Dermis microvascular lymphatic vessel endothelial cell (primary cell): ENCODE measurements at regions not wholly inside any gene's neighbourhood (a gene's known extent, or its start where the extent isn't known, plus 50 kb on each side); places are given as distances from the start of the nearest gene placed in this dataset.
"Not testable (repeated sequence)": the region's sequence is repeated elsewhere in the genome, so short reads cannot be mapped to it uniquely, and the experiment has no call there.

Source experiments
- DNase-seq, 2 donors: peaks; one replicate each; pipeline versions ENCODE4 v3.0.0 to v3.0.0-alpha.2; 2010; ENCODE audit warnings: low read depth in 2 of 2

DNA sequence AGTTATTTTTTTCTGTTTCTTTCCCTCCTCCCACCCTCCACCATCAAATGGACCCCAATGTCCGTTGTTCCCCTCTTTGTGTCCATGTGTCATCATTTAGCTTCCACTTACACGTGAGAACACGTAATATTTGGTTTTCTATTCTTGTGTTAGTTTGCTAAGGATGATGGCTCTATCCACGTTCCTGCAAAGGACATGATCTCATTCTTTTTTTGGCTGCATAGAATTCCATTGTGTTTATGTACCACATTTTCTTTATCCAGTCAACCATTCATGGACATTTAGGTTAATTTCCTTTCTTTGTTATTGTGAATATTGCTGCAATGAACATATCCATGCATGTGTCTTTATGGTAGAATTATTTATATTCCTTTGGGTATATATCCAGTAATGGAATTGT is 91.3 kb upstream of the TNP1 start:
- no peak for DNase-seq

DNA sequence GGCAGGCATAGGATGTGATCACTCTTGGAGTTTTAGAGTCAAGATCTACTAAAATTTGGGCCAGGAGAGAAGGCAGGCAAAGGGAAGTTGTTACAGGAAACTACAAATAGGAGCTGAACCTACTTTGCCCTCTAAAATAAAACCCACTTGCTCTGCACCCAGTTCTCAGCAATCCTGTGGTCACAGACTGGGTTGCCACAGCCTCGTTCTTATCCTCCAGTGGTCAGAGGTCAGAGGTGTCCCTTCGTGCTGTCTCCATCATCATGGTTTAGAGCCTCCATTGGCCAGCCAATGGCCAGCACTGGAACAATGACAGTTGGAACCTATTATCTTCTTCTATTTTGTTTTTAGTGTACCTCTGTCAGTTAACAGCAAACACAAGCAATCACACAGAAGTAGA is 90.7 kb upstream of the TNP1 start:
- no peak for DNase-seq

DNA sequence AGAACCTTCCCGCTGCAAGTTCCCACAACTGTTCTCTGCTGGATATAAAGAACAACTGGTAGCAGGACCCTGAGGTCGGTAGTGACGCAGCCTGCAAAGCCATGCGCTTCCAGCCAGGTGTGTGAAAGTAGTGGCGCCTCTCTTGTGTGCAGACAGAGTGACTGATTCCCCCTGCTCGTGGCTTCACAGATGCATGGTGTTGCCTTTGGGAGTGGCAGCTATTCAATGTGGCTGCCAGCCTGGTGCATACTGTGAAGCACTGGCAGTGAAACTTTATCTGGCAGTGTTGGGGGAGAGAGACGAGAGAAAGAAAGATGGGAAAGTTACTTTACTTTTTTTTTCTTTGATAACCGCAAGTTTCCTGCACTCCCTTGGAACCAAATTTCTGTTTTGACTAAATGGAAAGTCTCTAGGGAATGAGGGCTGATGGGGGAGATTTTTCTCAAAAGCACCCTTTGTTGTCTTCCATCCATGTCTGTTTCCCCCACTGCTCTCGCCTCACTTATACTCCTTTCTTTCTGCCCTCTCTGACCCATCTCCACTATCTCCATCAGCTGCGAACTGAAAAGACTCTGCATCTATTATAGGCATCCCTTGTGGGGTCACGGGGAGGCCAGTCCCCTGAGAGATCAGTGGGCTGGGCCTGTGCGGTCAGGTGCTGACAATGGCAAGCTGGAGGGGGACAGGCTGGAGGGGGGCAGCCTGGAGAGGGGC is 90.0 kb upstream of the TNP1 start:
- DNase-seq, result no peak

DNA sequence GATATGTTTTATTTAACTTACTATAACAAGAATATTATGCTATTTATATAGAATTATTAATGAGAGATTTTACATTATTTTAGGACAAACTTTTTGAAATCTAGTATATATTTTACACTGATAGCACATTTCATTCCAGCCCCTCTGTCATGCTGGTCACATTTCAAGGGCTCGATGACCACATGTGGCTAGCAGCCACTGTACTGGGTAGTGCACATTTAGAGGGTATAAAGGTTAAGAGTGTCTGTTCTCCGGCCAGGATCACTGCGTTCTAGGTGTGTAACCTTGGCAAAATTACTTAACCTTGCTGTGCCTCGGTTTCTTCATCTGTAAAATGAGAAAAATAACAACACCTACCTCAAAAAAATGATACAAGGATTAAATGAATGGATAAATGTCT is 87.2 kb upstream of the TNP1 start:
- no peak for DNase-seq

DNA sequence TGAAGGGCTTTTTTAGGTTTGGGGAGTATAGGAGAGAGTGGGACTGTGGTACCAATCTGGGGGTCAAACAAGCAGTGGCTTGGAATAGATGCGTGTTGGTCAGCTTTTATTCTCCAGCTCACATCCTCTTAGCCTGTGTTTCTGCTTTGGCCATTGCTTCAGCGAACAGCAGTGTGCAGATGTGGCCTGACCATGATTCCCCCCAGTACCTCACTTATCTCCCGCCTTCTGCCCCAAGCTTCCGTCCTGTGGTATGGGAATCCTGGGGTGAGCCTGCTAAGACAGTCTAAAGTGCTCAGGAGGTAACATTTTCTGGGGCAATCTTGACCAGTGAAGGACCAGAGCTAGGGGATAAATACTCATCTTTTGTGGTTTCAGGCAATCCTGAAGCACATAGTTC is 84.9 kb upstream of the TNP1 start:
- DNase-seq, result no peak

DNA sequence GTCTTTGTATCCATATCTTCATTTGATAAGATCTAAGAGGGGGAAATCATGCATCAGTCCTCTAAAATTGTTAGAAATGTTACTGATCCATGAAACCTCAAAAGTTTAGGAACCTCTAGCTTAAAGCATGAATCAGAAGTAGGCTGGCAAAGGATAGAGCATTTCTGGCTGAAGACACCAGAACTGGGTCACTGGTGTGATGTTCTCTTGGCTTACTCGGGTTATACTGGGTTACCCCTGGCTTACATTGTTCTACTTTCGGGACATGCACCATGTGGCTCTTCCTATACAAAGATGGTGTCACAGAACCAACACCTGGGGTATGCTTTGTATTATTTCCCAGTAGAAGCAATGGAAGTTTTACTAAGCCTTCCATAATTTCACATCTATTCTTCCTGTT is 83.2 kb upstream of the TNP1 start:
- DNase-seq, result no peak

DNA sequence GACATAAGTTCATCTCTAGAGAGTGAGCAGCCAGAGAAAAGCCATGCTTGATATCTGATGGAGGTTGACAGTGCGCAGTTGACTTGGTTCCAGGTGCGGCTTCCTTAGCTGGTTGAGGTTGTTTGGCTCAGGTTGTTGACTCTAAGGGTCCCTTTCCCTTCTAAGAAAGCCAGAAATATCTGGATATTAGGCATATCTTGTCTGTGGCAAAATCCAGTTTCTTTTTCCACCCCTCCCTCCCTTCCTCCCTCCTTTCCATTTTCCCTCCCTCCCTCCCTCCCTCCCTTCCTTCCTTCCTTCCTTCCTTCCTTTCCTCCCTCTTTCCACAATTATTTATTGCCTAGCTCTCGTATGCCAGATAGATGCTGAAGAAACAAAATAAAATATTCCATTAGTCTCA is 82.6 kb upstream of the TNP1 start:
- no peak for DNase-seq

DNA sequence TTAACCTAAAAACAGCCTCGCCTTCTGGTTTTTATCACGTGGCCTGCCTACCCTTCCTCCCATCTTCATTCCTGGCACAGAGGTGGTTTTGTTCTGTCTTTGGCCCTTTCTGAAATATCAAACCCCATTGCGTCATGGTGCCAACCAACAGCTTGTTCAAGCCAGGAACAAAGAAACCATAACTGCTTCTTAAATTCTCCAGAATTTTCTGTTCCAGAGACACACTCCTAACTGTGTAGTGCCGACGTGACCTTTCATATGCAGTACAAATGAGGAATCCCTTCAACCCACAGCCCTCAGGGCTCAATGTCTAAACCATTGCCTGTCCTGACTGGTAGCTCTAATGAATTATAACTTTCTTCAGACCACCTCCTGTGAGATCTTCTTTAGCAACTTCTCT is 82.2 kb upstream of the TNP1 start:
- no peak for DNase-seq

DNA sequence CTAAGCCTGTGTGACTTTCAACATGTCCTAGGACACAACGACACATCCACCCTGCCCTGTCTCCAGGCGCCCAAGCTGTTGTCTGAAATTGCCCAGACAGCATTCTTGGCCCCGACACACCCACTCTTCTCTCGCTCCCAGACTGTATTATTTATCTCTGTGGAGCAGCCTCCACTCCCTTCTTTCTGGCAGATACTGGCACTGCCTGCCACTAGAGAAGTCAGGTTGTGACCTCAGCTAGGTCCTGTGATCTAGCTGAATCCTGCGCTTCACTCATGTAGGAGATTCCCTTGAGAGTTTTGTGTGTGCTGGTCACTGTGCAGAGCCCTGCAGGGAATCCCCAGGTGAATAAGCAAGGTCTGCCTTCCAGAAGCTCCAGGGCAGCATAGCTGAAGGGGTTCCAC is 77.1 kb upstream of the TNP1 start:
- DNase-seq, result no peak

DNA sequence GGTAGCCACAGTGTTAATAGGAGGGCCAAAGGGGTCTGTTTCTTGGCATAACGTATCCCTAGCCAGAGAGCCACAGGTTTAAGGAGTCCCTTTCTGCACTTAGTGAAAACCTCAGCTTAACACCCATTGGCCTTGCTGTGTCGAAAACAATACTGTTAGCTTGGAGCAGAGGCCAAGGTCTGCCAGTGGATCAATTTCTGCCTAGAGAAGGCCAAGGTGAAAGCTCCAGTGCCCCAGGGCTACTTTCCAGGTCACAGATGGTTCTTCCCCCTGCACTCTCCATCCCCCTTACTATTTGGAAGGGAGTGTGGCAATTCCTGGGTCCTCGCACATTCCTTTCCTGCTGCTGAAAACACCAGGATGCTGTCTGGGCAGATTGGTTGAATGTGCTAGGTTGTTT is 74.8 kb upstream of the TNP1 start:
- no peak for DNase-seq

DNA sequence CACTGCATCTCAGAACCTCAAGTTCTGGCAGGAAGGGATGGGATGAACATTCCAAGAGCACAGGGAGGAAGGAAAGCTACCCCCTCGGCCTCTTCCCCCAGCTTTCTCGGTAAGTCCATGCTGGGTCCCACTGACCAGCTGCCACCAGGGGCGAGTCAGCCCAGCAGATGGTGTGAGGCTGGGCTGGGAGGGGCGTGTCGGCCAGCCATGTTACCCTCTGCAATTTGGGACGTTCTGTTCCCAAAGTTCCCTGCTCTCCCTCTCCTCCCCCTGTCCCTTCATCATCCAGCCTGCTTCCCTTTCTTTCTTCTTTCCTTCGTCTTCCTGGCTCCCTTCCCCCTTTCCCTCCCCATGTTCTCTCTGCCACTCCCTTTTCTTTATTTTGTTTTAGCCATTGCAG is 74.3 kb upstream of the TNP1 start:
- DNase-seq, result no peak

DNA sequence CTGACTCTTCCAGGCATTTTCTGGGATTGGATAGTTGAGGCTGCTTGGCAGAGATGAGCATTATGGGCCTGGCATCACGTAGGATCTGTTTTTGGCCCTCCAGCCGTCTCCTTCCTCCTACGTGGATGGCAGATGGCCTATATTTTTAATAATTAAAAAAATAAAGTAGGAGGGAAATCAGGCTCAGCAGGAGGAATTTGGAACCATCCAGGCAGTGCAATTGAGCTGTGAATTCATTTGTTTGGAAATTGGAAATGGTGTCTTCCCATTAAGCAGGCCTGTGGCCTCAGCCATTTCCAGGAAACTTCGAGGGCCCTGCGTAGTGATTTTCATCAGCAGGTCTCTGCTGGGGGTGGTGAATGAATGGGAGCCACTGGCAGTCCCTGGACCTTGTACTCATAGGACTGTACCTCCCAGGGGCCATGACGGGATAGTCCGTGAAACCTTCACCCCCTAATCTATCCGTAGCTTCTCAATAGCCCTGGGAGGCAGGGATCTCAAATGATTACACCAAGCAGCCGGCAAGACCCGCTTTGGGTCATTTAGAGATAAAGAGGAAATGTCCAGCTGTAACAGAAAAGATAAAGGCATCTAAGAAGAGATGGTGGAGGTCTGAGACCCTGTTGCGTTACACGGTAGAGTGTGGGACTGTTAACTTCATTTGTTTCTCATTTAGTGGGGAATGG is 73.1 kb upstream of the TNP1 start:
- no peak for DNase-seq

DNA sequence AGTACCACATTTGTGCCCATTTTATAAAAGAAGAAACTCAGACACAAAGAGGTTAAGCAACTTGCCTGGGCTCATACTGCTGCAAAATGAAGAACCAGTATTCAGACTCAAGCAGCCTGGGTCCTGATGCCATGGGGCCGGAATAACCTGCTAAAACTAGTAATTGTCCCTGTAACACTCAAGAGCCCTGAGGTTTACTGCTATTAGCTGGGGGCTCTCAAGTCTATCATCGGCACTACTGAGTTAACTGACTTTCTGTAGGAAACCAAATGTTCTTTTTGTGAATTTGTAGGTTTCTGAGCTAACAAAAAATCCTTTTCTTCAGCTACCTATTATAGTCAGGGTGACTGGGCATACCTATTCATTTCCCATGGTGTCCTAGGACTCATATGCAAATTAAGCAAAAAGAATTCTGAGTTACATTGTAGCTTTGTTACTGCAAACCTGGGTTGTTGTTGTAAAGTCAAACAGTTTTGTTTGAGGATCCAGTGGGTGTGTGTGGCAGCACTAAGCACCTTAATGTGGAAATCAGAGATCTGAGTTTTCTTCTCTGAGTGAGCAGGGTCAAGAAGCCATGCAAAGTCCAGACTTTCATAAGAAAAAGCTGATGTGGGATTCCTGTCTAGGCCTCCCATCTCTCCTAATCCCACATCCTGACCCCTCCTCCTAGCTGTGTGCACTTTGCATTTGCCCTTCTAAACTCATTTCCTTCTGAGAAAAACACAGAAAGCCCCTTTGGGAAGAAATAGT is 72.4 kb upstream of the TNP1 start:
- DNase-seq, result no peak

DNA sequence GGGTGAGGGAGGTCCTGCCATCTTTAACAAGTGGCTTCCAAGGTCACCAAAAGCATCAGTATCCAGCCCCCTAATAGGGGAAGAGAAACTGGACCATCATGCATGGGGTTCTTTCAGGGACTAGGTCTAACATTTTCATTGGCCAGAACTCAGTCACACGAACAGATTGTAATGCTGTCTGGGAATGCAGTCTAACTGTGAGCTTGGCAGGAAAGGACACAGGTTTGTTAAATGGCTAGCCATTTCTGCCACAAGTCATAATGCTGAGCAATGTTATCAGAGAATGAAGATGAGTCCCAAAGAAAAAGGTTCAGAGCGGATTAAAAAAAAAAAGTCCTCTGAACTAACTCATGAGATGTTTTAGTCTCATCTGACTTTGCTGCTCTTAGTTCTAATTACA is 70.9 kb upstream of the TNP1 start:
- DNase-seq, result no peak

DNA sequence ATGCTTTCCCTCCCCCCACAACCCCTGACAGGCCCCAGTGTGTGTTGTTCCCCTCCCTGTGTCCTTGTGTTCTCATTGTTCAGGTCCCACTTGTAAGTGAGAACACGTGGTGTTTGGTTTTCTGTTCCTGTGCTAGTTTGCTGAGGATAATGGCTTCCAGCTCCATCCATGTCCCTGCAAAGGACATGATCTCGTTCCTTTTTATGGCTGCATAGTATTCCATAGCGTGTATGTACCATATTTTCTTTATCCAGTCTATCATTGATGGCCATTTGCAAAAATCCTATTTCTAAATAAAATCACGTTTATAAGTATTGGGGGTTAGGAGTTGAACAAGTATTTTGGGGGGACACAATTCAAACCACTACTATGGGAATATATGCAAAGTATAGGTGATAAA is 69.5 kb upstream of the TNP1 start:
- not testable (repeated sequence) for DNase-seq

DNA sequence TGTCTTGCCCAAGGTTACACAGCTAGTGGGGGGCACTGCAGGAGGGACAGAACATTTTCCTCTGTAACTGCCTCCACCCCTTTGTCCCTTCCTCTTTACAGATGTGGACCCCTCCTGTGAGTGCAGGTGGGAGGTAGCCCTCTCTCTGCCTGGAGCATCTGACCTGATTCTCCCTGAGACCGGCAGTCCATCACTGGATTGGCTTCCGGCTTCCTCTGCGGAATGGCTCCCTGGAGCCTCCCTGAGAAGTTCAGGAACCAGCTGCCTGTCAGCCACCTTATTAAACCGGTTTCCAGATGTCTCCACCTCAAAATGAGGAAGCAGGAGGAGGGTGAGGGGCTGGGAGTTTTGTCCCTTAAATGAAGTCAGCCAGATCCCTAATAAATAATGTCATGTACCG is 67.3 kb upstream of the TNP1 start:
- DNase-seq, result no peak

DNA sequence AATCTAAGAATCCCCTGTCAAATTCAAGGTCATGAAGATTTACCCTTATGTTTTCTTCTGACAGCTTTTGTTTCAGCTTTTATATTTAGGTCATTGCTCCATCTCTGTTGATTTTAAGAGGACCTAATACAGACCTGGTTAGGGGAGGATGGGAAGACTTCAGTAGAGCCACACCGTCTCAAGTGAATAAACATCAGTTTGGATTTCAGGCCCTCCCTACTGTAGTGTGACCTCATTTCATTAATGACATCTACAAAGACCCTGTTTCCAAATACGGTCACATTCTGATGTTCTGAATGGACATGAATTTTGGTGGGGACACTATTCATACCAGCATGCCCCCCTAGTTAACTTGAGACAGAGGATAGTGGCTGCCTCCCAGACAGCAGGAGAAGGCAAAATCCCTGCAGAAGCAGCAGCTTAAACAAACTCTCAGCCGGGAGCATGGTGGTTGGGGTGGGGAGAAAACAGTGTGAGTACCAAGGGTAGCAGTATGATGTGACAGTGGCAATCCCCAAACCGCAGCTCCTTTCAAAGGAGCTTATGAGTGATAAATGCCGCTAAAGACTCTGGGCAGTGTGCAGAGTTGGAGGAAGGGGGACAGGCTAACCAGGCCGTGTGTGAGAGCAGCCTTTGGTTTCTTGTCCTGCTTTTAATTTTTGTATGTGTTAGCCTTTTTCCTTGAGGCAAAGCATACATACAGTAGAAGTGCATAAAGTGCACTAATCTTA is 65.9 kb upstream of the TNP1 start:
- DNase-seq, result no peak

DNA sequence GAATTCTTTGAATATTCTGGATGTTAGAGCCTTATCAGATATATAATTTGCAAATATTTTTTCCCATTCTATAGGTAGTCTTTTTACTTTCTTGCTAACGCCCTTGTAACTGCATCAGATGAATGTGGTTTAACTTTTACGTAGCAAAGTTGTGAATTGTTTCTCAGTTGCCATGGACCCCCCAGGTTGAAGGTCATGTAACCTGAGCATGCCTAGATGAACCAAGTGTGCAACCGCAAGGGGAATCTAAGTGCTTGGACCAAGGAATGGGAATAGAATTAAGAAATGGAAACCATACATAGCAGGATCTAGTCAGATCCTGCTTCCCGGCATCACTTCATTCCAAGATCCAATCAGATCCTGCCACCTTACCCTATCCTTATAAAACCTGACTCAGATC is 65.1 kb upstream of the TNP1 start:
- no peak for DNase-seq

DNA sequence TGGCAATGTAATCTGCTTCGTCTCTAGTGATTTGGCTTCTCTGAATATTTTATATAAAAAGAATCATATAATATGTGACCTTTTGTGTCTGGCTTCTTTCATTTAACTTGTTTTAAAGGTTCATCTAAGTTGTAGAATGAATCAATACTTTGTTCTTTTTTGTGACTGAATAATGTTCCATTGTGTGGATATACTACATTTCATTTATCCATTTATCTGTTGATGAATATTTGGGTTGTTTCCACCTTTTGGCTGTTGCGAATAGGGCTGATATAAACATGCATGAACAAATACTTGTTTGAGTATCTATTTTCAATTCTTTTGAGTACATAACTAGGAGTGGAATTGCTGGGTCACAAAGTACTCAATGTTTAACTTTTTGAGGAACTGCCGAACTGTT is 63.8 kb upstream of the TNP1 start:
- DNase-seq, result no peak

DNA sequence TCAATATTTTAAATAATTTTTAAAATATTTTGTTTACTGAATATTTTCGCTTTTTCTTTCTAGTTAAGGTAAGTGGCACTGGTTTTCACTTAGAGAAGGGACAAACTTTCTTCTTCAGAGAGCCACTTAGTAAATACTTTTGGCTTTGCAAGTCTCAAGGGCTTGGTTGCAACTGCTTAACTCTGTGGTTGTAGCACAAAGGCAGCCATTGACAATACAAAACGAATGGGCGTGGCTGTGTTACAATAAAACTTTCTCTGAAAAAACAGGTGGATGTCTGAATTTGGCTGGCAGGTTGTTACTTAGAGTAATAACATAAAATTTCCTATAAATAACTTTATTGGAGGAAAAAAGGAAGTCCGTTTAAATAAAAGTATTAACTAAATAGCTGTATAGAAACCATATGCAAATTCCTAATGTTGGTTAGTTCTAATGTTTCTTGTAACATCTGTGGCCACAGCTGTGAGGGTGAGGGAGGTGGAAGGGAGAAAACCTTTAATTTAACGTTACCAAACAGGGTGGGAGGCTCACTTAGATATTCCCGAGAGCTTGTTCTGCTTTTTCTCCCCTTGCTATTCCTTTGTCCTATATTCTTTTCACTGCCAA is 62.4 kb upstream of the TNP1 start:
- no peak for DNase-seq

DNA sequence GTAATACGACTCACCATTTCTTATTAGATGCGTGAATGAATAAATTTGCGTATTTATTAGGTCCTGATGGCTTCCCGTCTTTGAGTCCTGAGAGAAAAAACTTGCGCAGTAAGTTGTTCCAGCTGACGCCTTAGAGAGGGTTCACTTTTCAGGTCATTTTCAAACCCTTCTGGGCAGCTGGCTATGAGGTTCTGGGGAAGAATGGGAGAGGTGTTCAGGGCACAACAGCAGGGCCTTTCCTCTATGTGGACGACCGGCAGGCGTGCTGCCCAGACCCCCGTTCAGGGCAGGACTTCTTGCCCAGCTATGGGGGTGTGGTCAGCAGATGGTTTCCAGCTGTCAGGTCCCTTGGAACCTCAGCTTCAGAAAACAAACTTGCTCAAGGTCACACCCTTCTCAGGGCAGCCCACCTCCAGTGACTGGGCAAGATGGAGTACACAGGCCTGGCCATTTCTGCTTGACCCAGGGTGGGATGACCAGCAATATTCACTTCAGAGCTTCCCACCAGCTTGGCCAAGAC is 61.1 kb upstream of the TNP1 start:
- DNase-seq, result no peak
